ENCODE measurements at regions not wholly inside any gene's neighbourhood (a gene's known extent, or its start where the extent isn't known, plus 50 kb on each side); places are given as distances from the start of the nearest gene placed in this dataset.

GRCh38 chr5:171580502-171581265 is 161.2 kb downstream of the FGF18 start:
- no peak for DNase-seq

GRCh38 chr5:171581781-171582180 is 162.3 kb downstream of the FGF18 start:
- DNase-seq = no peak

GRCh38 chr5:171582849-171583248 is 163.4 kb downstream of the FGF18 start:
- no peak for DNase-seq

GRCh38 chr5:171585981-171586380 is 166.5 kb downstream of the FGF18 start:
- DNase-seq = no peak

GRCh38 chr5:171586436-171586835 is 167.0 kb downstream of the FGF18 start:
- DNase-seq = no peak

GRCh38 chr5:171588046-171588445 is 168.6 kb downstream of the FGF18 start:
- DNase-seq = no peak

GRCh38 chr5:171588790-171589189 is 169.3 kb downstream of the FGF18 start:
- no peak for DNase-seq

- no peak for DNase-seq
Measured at GRCh38 chr5:171589461-171589860, 170.0 kb downstream of the FGF18 start.

GRCh38 chr5:171592076-171592475 is 172.6 kb downstream of the FGF18 start:
- DNase-seq = no peak

- DNase-seq = no peak
Measured at GRCh38 chr5:171592736-171593135, 173.3 kb downstream of the FGF18 start.

GRCh38 chr5:171593401-171593800 is 174.0 kb downstream of the FGF18 start:
- DNase-seq = no peak

GRCh38 chr5:171593976-171594375 is 174.5 kb downstream of the FGF18 start:
- no peak for DNase-seq

GRCh38 chr5:171595401-171595800 is 176.0 kb downstream of the FGF18 start:
- no peak for DNase-seq

GRCh38 chr5:171595801-171596231 is 176.4 kb downstream of the FGF18 start:
- peak; percentile 5 to 10 for DNase-seq

- no peak for DNase-seq
Measured at GRCh38 chr5:171596391-171596878, 177.0 kb downstream of the FGF18 start.

- DNase-seq = no peak
Measured at GRCh38 chr5:171597946-171598640, 178.6 kb downstream of the FGF18 start.

- no peak for DNase-seq
Measured at GRCh38 chr5:171598641-171599152, 179.2 kb downstream of the FGF18 start.

- DNase-seq = no peak
Measured at GRCh38 chr5:171599411-171599810, 180.0 kb downstream of the FGF18 start.

- no peak for DNase-seq
Measured at GRCh38 chr5:171599957-171600612, 180.6 kb downstream of the FGF18 start.

GRCh38 chr5:171600741-171601265 is 181.4 kb downstream of the FGF18 start:
- DNase-seq = peak; percentile 6 to 22

GRCh38 chr5:171601266-171601881 is 181.9 kb downstream of the FGF18 start:
- peak; percentile 24 to 33 for DNase-seq

- DNase-seq = no peak
Measured at GRCh38 chr5:171603591-171603990, 182.0 kb upstream of the SMIM23 start.

- DNase-seq = no peak
Measured at GRCh38 chr5:171604195-171604594, 181.4 kb upstream of the SMIM23 start.

All from activated CD4-positive, alpha-beta T cell treated with anti-CD3 and anti-CD28 coated beads, Interleukin-2, amount 50 U/mL, for 48 hours (primary cell).